Ishikawa (cell line): ENCODE measurements at regions not wholly inside any gene's neighbourhood (a gene's known extent, or its start where the extent isn't known, plus 50 kb on each side); places are given as distances from the start of the nearest gene placed in this dataset.

Experiments
- CEBPB ChIP-seq: IDR thresholded peaks from 2 replicates; pipeline ENCODE4 v1.6.1; 2012
- CREB1 ChIP-seq: IDR thresholded peaks from 2 replicates; pipeline ENCODE4 v1.6.1; 2012; ENCODE audit warnings: low read depth
- EGR1 ChIP-seq: IDR thresholded peaks from 2 replicates; pipeline ENCODE4 v1.6.1; 2012
- EP300 ChIP-seq: IDR thresholded peaks from 2 replicates; pipeline ENCODE4 v1.6.1; 2012; ENCODE audit warnings: borderline replicate concordance
- FOXM1 ChIP-seq: IDR thresholded peaks from 2 replicates; pipeline ENCODE4 v1.6.1; 2012; ENCODE audit warnings: low read depth, borderline replicate concordance
- MAX ChIP-seq: IDR thresholded peaks from 2 replicates; pipeline ENCODE4 v1.6.1; 2012
- NFIC ChIP-seq: IDR thresholded peaks from 2 replicates; pipeline ENCODE4 v1.6.1; 2012
- RAD21 ChIP-seq: IDR thresholded peaks from 2 replicates; pipeline ENCODE4 v1.6.1; 2012; ENCODE audit warnings: low read depth
- REST ChIP-seq: IDR thresholded peaks from 2 replicates; pipeline ENCODE4 v1.6.1; 2012; ENCODE audit warnings: low read depth, mild to moderate bottlenecking
- TAF1 ChIP-seq: IDR thresholded peaks from 2 replicates; pipeline ENCODE4 v1.6.1; 2012; ENCODE audit warnings: low read depth, mild to moderate bottlenecking
- TCF12 ChIP-seq: IDR thresholded peaks from 2 replicates; pipeline ENCODE4 v1.6.1; 2012; ENCODE audit warnings: low read depth
- TEAD4 ChIP-seq: IDR thresholded peaks from 2 replicates; pipeline ENCODE4 v1.6.1; 2012
- YY1 ChIP-seq: IDR thresholded peaks from 2 replicates; pipeline ENCODE4 v1.6.1; 2012; ENCODE audit warnings: low read depth
- ZBTB7A ChIP-seq: IDR thresholded peaks from 2 replicates; pipeline ENCODE4 v1.6.1; 2012; ENCODE audit warnings: low read depth
- TF ChIP-seq, protein P1 (sequence below): IDR thresholded peaks from 2 replicates; pipeline ENCODE4 v1.6.1; 2012

DNA sequence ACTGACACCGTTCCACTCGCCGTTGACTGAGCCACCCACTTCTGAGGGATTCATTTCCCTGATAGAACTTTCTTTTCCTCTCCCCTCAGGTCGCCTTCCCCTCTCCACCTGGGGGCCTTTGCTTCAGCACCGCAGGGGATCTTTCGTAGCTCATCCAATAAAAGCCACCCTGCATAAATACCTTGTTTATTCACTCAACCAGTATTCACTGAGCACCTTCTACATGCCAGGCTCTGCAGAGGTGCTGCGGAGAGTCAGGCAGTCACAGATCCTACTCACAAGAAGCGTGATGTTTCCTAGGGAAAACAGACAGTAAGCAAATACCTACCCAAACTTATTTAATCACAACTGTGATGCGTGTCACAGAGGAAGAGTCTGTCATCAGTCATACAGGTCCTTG lies 127.7 kb downstream of the TEX36 start:
- TF ChIP-seq NFIC = no peak
- TF ChIP-seq, protein P1, sequence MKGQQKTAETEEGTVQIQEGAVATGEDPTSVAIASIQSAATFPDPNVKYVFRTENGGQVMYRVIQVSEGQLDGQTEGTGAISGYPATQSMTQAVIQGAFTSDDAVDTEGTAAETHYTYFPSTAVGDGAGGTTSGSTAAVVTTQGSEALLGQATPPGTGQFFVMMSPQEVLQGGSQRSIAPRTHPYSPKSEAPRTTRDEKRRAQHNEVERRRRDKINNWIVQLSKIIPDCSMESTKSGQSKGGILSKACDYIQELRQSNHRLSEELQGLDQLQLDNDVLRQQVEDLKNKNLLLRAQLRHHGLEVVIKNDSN = no peak
- no peak for TF ChIP-seq EGR1
- TF ChIP-seq RAD21 = no peak
- TF ChIP-seq REST = no peak
- TF ChIP-seq YY1 = no peak
- TF ChIP-seq CREB1 = no peak
- no peak for TF ChIP-seq MAX
- TF ChIP-seq EP300 = no peak
- no peak for TF ChIP-seq FOXM1
- TF ChIP-seq TCF12 = no peak

- TF ChIP-seq TEAD4 (no peak), NFIC (no peak), REST (no peak), EGR1 (no peak), ZBTB7A (no peak), TCF12 (no peak), CEBPB (no peak), MAX (no peak), YY1 (no peak), EP300 (no peak), CREB1 (no peak)
- TF ChIP-seq, protein P1 = no peak
Observed at GRCh38 chr10:125554753-125555152, 128.2 kb downstream of the TEX36 start.

DNA sequence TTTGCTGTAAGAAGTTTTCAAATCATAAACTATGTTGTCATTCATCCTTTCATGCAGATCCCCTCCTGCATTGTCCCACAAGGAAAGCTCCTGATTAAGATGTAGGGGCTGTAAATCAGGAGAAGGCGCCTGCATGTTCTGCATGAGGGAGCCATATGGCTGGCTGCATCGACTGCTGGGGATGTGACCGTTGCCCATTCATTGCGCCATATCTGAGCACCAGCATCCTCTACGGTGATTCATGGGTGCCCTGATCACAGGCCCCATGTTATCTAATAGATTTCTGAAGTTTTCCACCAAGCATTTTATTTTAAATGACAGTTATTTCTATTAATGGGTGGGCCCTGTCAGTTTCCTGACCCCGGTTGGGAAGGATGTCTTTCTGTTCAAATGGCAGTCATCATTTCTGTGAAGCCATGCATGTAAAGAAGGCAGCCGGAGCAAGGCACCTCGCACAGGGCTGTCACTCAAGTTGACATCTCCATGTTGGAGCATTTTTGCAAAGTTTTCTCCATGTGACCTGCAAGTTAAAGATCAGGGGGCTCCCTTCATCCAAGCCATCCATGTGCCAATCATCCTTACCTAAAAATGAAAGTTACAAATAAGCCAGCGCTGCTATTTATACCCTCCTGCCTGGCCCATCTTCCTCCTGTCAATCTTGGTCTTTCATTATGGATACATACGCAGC lies 128.8 kb downstream of the TEX36 start:
- no peak for TF ChIP-seq NFIC

GRCh38 chr10:125553091-125553490 lies 129.9 kb downstream of the TEX36 start:
- TF ChIP-seq, protein P1 = no peak
- TF ChIP-seq NFIC (no peak), EGR1 (no peak), CEBPB (no peak), TAF1 (no peak), YY1 (no peak), MAX (no peak), TEAD4 (no peak), ZBTB7A (no peak), RAD21 (no peak), TCF12 (no peak), REST (no peak), FOXM1 (no peak), CREB1 (no peak), EP300 (no peak)
